Keratinocyte (primary cell): ENCODE measurements at regions not wholly inside any gene's neighbourhood (a gene's known extent, or its start where the extent isn't known, plus 50 kb on each side); places are given as distances from the start of the nearest gene placed in this dataset.
"Not testable (repeated sequence)": the region's sequence is repeated elsewhere in the genome, so short reads cannot be mapped to it uniquely, and the experiment has no call there.

Source experiments
- DNase-seq: peaks from one replicate; pipeline ENCODE4 v3.0.0-alpha.2; 2011; ENCODE audit warnings: low read depth, missing footprints, low spot score
- FAIRE-seq: peaks from 2 replicates; lab custom pipeline; 2011; peaks lifted over from hg19 to GRCh38; lab: Jason Lieb, UNC
- H2AFZ ChIP-seq: 2 replicates; pipeline ENCODE4 v1.6.0; 2012; ENCODE audit warnings: low read length, control low read depth, inconsistent platforms; ENCODE audit not compliant: control insufficient read depth
- H3K27ac ChIP-seq: 2 replicates; pipeline ENCODE4 v1.5.1; 2011; ENCODE audit warnings: low read length; ENCODE audit not compliant: control insufficient read depth, insufficient read depth
- H3K27me3 ChIP-seq: 3 replicates; pipeline ENCODE4 v1.6.0; 2011; ENCODE audit warnings: low read length; ENCODE audit not compliant: control insufficient read depth, insufficient read depth; ENCODE audit errors: extremely low read depth
- H3K36me3 ChIP-seq, 2 experiments: 2 replicates in 1 of 2; 3 replicates in 1 of 2; pipeline ENCODE4 v1.5.1; 2011; ENCODE audit warnings: low read length in 2 of 2, mild to moderate bottlenecking in 1 of 2; ENCODE audit not compliant: control insufficient read depth in 2 of 2, insufficient read depth in 2 of 2; ENCODE audit errors: extremely low read depth in 1 of 2
- H3K4me1 ChIP-seq: 3 replicates; pipeline ENCODE4 v1.5.1; 2011; ENCODE audit warnings: low read length; ENCODE audit not compliant: control insufficient read depth, insufficient read depth; ENCODE audit errors: extremely low read depth
- H3K4me2 ChIP-seq: 3 replicates; pipeline ENCODE4 v1.6.0; 2011; ENCODE audit warnings: low read depth, low read length; ENCODE audit not compliant: control insufficient read depth, insufficient read depth; ENCODE audit errors: extremely low read depth
- H3K4me3 ChIP-seq, 3 experiments: fragments of 200-600 bp in 1 of 3; sonication (generic) in 1 of 3; 2 replicates in 2 of 3; 3 replicates in 1 of 3; pipeline ENCODE4 v1.5.1; 2011 to 2016; ENCODE audit warnings: low read length in 3 of 3, mild to moderate bottlenecking in 3 of 3, control low read depth in 2 of 3, inconsistent platforms in 1 of 3, low read depth in 1 of 3, mixed read lengths in 1 of 3, mixed run types in 1 of 3, moderate library complexity in 1 of 3; ENCODE audit not compliant: control insufficient read depth in 2 of 3, insufficient read depth in 2 of 3; ENCODE audit errors: extremely low read depth in 1 of 3
- H3K79me2 ChIP-seq: 2 replicates; pipeline ENCODE4 v1.6.0; 2012; ENCODE audit warnings: low read length; ENCODE audit not compliant: control insufficient read depth, insufficient read depth
- H3K9ac ChIP-seq: 3 replicates; pipeline ENCODE4 v1.6.0; 2011; ENCODE audit warnings: low read length; ENCODE audit not compliant: control insufficient read depth, insufficient read depth; ENCODE audit errors: extremely low read depth
- H3K9me1 ChIP-seq: 3 replicates; pipeline ENCODE4 v1.6.0; 2011; ENCODE audit warnings: low read length; ENCODE audit not compliant: control insufficient read depth, insufficient read depth; ENCODE audit errors: extremely low read depth
- H3K9me3 ChIP-seq: 2 replicates; pipeline ENCODE4 v1.5.1; 2012; ENCODE audit warnings: low read depth, low read length; ENCODE audit not compliant: control insufficient read depth
- H4K20me1 ChIP-seq: 3 replicates; pipeline ENCODE4 v1.6.0; 2011; ENCODE audit warnings: low read length; ENCODE audit not compliant: control insufficient read depth, insufficient read depth; ENCODE audit errors: extremely low read depth
- CTCF ChIP-seq, 3 experiments: IDR thresholded peaks in 1 of 3; conservative IDR thresholded peaks in 1 of 3; optimal IDR thresholded peaks in 1 of 3; 2 replicates in 2 of 3; 3 replicates in 1 of 3; pipeline versions ENCODE3 to v1.5.1; 2011; ENCODE audit warnings: low read length in 3 of 3, mild to moderate bottlenecking in 3 of 3, moderate library complexity in 2 of 3, control low read depth in 1 of 3, inconsistent platforms in 1 of 3; ENCODE audit not compliant: insufficient read depth in 2 of 3; ENCODE audit errors: extremely low read depth in 1 of 3
- EZH2 ChIP-seq: IDR thresholded peaks from one replicate; pipeline ENCODE4 v1.6.1; 2012; ENCODE audit warnings: inconsistent platforms, mild to moderate bottlenecking, low read length, moderate library complexity
- dilution Hi-C: fragments of 300-500 bp; cut with MboI; formaldehyde crosslinking; loops from one replicate; pipeline ENCODE4 v1.7.0; 2020; ENCODE audit warnings: low sequenced_read_pairs; ENCODE audit not compliant: extremely low pct_ligation_motif_present

DNA sequence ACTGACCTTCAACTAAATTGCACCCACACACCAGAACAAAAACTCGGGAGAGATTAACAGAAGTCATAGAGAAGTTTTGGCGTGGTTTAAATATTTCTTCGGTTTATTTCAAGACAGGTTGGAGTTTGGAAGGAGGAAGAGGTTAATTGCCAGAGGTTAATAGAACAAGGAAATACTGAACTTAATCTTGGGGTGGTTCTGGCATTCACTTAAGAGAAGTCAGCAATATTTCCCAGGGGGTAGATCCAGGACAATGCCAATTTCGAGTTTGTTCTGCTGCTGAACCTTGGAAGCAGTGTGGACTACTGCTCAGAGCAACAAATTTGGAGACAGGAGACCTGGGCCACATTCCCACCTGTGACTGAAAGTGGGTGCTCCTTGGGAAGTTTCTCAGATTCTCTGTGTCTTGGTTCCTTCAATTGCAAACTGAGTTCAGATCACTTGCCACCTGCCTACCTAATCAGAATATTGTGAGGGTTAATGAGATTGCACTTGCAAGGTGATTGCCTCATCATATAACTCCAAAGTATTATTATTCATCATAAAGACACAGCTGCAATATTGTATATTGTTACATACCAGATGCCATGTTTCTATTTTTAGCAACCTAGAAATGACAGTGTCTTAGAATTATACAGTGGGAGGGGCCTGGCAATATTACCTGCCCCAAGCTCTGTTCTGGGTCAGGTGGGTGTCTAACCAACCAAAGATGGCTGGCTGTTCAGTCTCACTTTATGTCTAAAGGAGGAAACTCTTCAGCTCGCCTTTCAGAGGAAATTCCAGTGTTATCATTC lies 217.4 kb downstream of the CDCA7 start:
- FAIRE-seq, result peak; percentile 23
- Histone ChIP-seq H3K9me1 (no peaks in the 10 kb centered on the region), H3K27me3 (no peaks in the 10 kb centered on the region), H2AFZ (no peak overlapping the region), H3K36me3 (no peaks in the 10 kb centered on the region), H3K4me3 (no peak overlapping the region), H4K20me1 (no peaks in the 10 kb centered on the region), H3K4me2 (peak overlapping the region; percentile 69), H3K4me1 (peaks cover 33% of the 10 kb centered on the region), H3K27ac (no peak overlapping the region), H3K9me3 (no peaks in the 10 kb centered on the region), H3K9ac (no peak overlapping the region), H3K79me2 (no peaks in the 10 kb centered on the region)
- no peak for DNase-seq
- no peak for TF ChIP-seq CTCF (optimal IDR thresholded peaks at IDR 0.05 in 1 of 3, IDR thresholded peaks at IDR 0.05 in 1 of 3, conservative IDR thresholded peaks at IDR 0.05 in 1 of 3; ENCODE audit: extremely low read depth in 1 of 3, insufficient read depth in 2 of 3, low read length in 3 of 3)
- dilution Hi-C loops, result no loop called here

DNA sequence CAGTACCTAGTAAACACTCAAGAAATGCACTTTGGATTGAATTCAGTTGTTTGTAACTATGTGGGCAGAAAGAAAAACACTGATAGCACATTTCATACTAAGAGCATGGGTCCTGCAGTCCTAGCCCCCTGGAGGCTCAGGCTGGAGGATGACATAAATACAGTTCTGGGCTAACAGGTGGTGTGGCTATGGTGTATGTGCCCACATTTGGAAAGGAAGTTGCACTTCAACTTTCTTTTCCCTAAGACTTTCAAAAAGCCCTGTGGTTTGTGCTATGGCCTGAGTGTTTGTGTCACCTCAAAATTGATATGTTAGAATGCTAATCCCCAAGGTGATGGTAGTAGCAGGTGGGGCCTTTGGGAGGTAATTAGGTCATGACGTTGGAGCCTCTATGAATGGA lies 218.2 kb downstream of the CDCA7 start:
- H3K9ac ChIP-seq, result no peak overlapping the region
- H3K36me3 ChIP-seq, result no peaks in the 10 kb centered on the region
- H3K27ac ChIP-seq, result no peak overlapping the region
- TF ChIP-seq CTCF (optimal IDR thresholded peaks at IDR 0.05 in 1 of 3, IDR thresholded peaks at IDR 0.05 in 1 of 3, conservative IDR thresholded peaks at IDR 0.05 in 1 of 3; ENCODE audit: extremely low read depth in 1 of 3, insufficient read depth in 2 of 3, low read length in 3 of 3) (no peak), EZH2 (no peak)
- no peak overlapping the region for H3K4me3 ChIP-seq
- no peaks in the 10 kb centered on the region for H4K20me1 ChIP-seq
- dilution Hi-C loops, result no loop called here
- H3K4me1 ChIP-seq, result peaks cover 25% of the 10 kb centered on the region
- H3K4me2 ChIP-seq, result no peak overlapping the region
- DNase-seq, result no peak
- H2AFZ ChIP-seq, result no peak overlapping the region
- no peaks in the 10 kb centered on the region for H3K79me2 ChIP-seq
- no peaks in the 10 kb centered on the region for H3K27me3 ChIP-seq
- H3K9me3 ChIP-seq, result no peaks in the 10 kb centered on the region
- no peaks in the 10 kb centered on the region for H3K9me1 ChIP-seq
- no peak for FAIRE-seq

GRCh38 chr2:173573782-173574181 lies 219.1 kb downstream of the CDCA7 start:
- H4K20me1 ChIP-seq, H3K9me1 ChIP-seq, H2AFZ ChIP-seq, H3K79me2 ChIP-seq, H3K27me3 ChIP-seq, H3K9me3 ChIP-seq, H3K27ac ChIP-seq, dilution Hi-C loops, H3K4me2 ChIP-seq, DNase-seq, H3K9ac ChIP-seq, H3K36me3 ChIP-seq, H3K4me3 ChIP-seq: not testable (repeated sequence)
- FAIRE-seq, result peak; percentile 43
- peaks cover 25% of the 10 kb centered on the region for H3K4me1 ChIP-seq
